GM23338 (cell line): ENCODE measurements at regions not wholly inside any gene's neighbourhood (a gene's known extent, or its start where the extent isn't known, plus 50 kb on each side); places are given as distances from the start of the nearest gene placed in this dataset.

Experiments
- ATAC-seq: fragments of 200-7000 bp; cut with Tn5 transposase; 3 replicates; pipeline ENCODE4 v1.9.1; 2020
- DNase-seq: peaks from one replicate; pipeline ENCODE4 v3.0.0-alpha.2; 2015; ENCODE audit warnings: low spot score
- H2AFZ ChIP-seq: fragments of 200-600 bp; sonication (generic); 2 replicates; pipeline ENCODE4 v1.8.0; 2016; ENCODE audit warnings: antibody characterized with exemption, mild to moderate bottlenecking, moderate library complexity
- H3F3A ChIP-seq: fragments of 200-600 bp; sonication (generic); replicated peaks from 2 replicates; pipeline ENCODE4 v1.8.0; 2017; ENCODE audit warnings: antibody characterized with exemption, mixed run types, low read depth
- H3K27ac ChIP-seq: fragments of 200-600 bp; sonication (generic); 2 replicates; pipeline ENCODE4 v1.6.1; 2016; ENCODE audit warnings: low read depth
- H3K27me3 ChIP-seq: fragments of 200-600 bp; sonication (generic); 2 replicates; pipeline ENCODE4 v1.8.0; 2016; ENCODE audit warnings: mild to moderate bottlenecking, mixed run types, moderate library complexity; ENCODE audit not compliant: insufficient read depth
- H3K36me3 ChIP-seq: fragments of 200-600 bp; sonication (generic); 2 replicates; pipeline ENCODE4 v1.8.0; 2016; ENCODE audit warnings: mild to moderate bottlenecking; ENCODE audit not compliant: insufficient read depth
- H3K4me1 ChIP-seq: fragments of 200-600 bp; sonication (generic); 2 replicates; pipeline ENCODE4 v1.8.0; 2016; ENCODE audit warnings: mild to moderate bottlenecking, moderate library complexity; ENCODE audit not compliant: insufficient read depth
- H3K4me2 ChIP-seq: fragments of 200-600 bp; sonication (generic); 2 replicates; pipeline ENCODE4 v1.7.1; 2017; ENCODE audit warnings: mixed run types
- H3K4me3 ChIP-seq: fragments of 200-600 bp; sonication (generic); 2 replicates; pipeline ENCODE4 v1.6.1; 2016; ENCODE audit warnings: mixed run types
- H3K79me2 ChIP-seq: fragments of 200-600 bp; sonication (generic); replicated peaks from 2 replicates; pipeline ENCODE4 v1.8.0; 2017; ENCODE audit warnings: mild to moderate bottlenecking; ENCODE audit not compliant: insufficient read depth
- H3K9me2 ChIP-seq: fragments of 200-600 bp; sonication (generic); 2 replicates; pipeline ENCODE4 v1.8.0; 2017; ENCODE audit not compliant: insufficient read depth
- H4K20me1 ChIP-seq: fragments of 200-600 bp; sonication (generic); replicated peaks from 2 replicates; pipeline ENCODE4 v1.8.0; 2017; ENCODE audit warnings: mild to moderate bottlenecking; ENCODE audit not compliant: insufficient read depth
- H3K27ac Mint-ChIP-seq: 2 replicates; pipeline ENCODE4 v1.8.0; 2020; ENCODE audit warnings: inconsistent platforms, mild to moderate bottlenecking, moderate library complexity, mixed read lengths
- H3K27me3 Mint-ChIP-seq: 3 replicates; pipeline ENCODE4 v1.8.0; 2022; ENCODE audit warnings: low read depth, mild to moderate bottlenecking, moderate library complexity, mixed read lengths, inconsistent platforms; ENCODE audit not compliant: insufficient read depth, poor library complexity
- H3K36me3 Mint-ChIP-seq: 3 replicates; pipeline ENCODE4 v1.8.0; 2021; ENCODE audit warnings: low read depth, mild to moderate bottlenecking, inconsistent platforms, moderate library complexity, mixed read lengths
- H3K4me1 Mint-ChIP-seq: 3 replicates; pipeline ENCODE4 v1.8.0; 2020; ENCODE audit warnings: mild to moderate bottlenecking, inconsistent platforms, mixed read lengths
- H3K4me3 Mint-ChIP-seq: 3 replicates; pipeline ENCODE4 v1.8.0; 2021; ENCODE audit warnings: moderate library complexity, mild to moderate bottlenecking, inconsistent platforms, mixed read lengths
- H3K9me3 Mint-ChIP-seq: 3 replicates; pipeline ENCODE4 v1.8.0; 2020; ENCODE audit warnings: moderate library complexity, mild to moderate bottlenecking, inconsistent platforms, mixed read lengths
- CREB1 ChIP-seq: fragments of 250-450 bp; sonication (Bioruptor Pico); IDR thresholded peaks from 2 replicates; pipeline ENCODE4 v1.5.0; 2020; ENCODE audit warnings: low read depth, mild to moderate bottlenecking, moderate library complexity
- CTCF ChIP-seq, 2 experiments: fragments of 200-600 bp in 1 of 2; sonication (generic) in 1 of 2; conservative IDR thresholded peaks; 2 replicates each; pipeline versions ENCODE4 v1.5.1 to v1.6.1; 2016 to 2017; ENCODE audit warnings: antibody characterized with exemption in 2 of 2, low read depth in 2 of 2, mild to moderate bottlenecking in 2 of 2, moderate library complexity in 1 of 2
- ETS1 ChIP-seq: IDR thresholded peaks from 2 replicates; pipeline ENCODE4 v1.6.1; 2016; ENCODE audit warnings: antibody characterized with exemption
- EZH2 ChIP-seq: fragments of 200-600 bp; sonication (generic); IDR thresholded peaks from one replicate; pipeline ENCODE4 v1.8.0; 2017; ENCODE audit warnings: antibody characterized with exemption, mild to moderate bottlenecking, low read depth; ENCODE audit not compliant: unreplicated experiment
- NANOG ChIP-seq: IDR thresholded peaks from 2 replicates; pipeline ENCODE4 v1.6.1; 2016; ENCODE audit warnings: antibody characterized with exemption, borderline replicate concordance
- POLR2AphosphoS5 ChIP-seq: IDR thresholded peaks from 2 replicates; pipeline ENCODE4 v1.6.1; 2016; ENCODE audit warnings: antibody characterized with exemption, low read depth
- STAT1 ChIP-seq: IDR thresholded peaks from one replicate; pipeline ENCODE4 v1.6.1; 2016; ENCODE audit warnings: antibody characterized with exemption; ENCODE audit not compliant: unreplicated experiment
- ZNF114 ChIP-seq: fragments of 250-450 bp; sonication (Bioruptor Pico); IDR thresholded peaks from 2 replicates; pipeline ENCODE4 v1.5.0; 2020; ENCODE audit warnings: mild to moderate bottlenecking, moderate library complexity
- ZNF331 ChIP-seq: fragments of 250-450 bp; sonication (Bioruptor Pico); IDR thresholded peaks from 2 replicates; pipeline ENCODE4 v1.5.0; 2020; ENCODE audit warnings: low read depth, mild to moderate bottlenecking, moderate library complexity
- ZNF462 ChIP-seq: fragments of 250-450 bp; sonication (Bioruptor Pico); IDR thresholded peaks from 2 replicates; pipeline ENCODE4 v1.5.0; 2020; ENCODE audit warnings: mild to moderate bottlenecking, moderate library complexity

GRCh38 chrX:140918398-140919038 is 83.9 kb upstream of the SPANXB1 start:
- DNase-seq = peak; percentile 86
- H3K4me3 Mint-ChIP-seq = no peak overlapping the region
- Histone ChIP-seq H3K79me2 (no peaks in the 10 kb centered on the region), H4K20me1 (no peaks in the 10 kb centered on the region), H3K4me2 (no peak overlapping the region), H3K27me3 (no peaks in the 10 kb centered on the region), H3F3A (no peaks in the 10 kb centered on the region), H3K27ac (no peak overlapping the region), H3K4me3 (no peak overlapping the region), H3K4me1 (no peaks in the 10 kb centered on the region), H3K36me3 (no peaks in the 10 kb centered on the region), H3K9me2 (no peaks in the 10 kb centered on the region), H2AFZ (no peak overlapping the region)
- no peaks in the 10 kb centered on the region for H3K9me3 Mint-ChIP-seq
- peak overlapping the region; percentile 48; the same call in 1 of the 2 replicates for H3K27ac Mint-ChIP-seq
- no peaks in the 10 kb centered on the region for H3K36me3 Mint-ChIP-seq
- H3K27me3 Mint-ChIP-seq = no peaks in the 10 kb centered on the region
- TF ChIP-seq CTCF (conservative IDR thresholded peaks at IDR 0.05; ENCODE audit: low read depth in 2 of 2) (peak; percentile 65 to 81), POLR2AphosphoS5 (no peak)
- ATAC-seq = peak; percentile 78
- H3K4me1 Mint-ChIP-seq = peaks cover 6% of the 10 kb centered on the region; the same call in 1 of the 3 replicates

- Mint-ChIP-seq H3K27me3 (no peaks in the 10 kb centered on the region), H3K4me1 (peaks cover 6% of the 10 kb centered on the region; the same call in 1 of the 3 replicates), H3K36me3 (no peaks in the 10 kb centered on the region), H3K9me3 (no peaks in the 10 kb centered on the region), H3K27ac (no peak overlapping the region), H3K4me3 (no peak overlapping the region)
- no peaks in the 10 kb centered on the region for H3K79me2 ChIP-seq
- no peaks in the 10 kb centered on the region for H3K9me2 ChIP-seq
- no peak overlapping the region for H2AFZ ChIP-seq
- DNase-seq = no peak
- H3K4me1 ChIP-seq = no peaks in the 10 kb centered on the region
- no peak overlapping the region for H3K4me2 ChIP-seq
- H3K27ac ChIP-seq = no peak overlapping the region
- no peaks in the 10 kb centered on the region for H4K20me1 ChIP-seq
- no peaks in the 10 kb centered on the region for H3K27me3 ChIP-seq
- no peak for ATAC-seq
- no peaks in the 10 kb centered on the region for H3F3A ChIP-seq
- no peak overlapping the region for H3K4me3 ChIP-seq
- no peaks in the 10 kb centered on the region for H3K36me3 ChIP-seq
- TF ChIP-seq ZNF462 (no peak), EZH2 (no peak), NANOG (no peak), STAT1 (no peak), POLR2AphosphoS5 (no peak), CTCF (conservative IDR thresholded peaks at IDR 0.05; ENCODE audit: low read depth in 2 of 2) (no peak), CREB1 (CRISPR knock-in tag) (no peak), ETS1 (no peak), ZNF331 (CRISPR knock-in tag) (no peak), ZNF114 (CRISPR knock-in tag) (no peak)
Observed at GRCh38 chrX:140920416-140920815, 82.0 kb upstream of the SPANXB1 start.
